Right ventricle myocardium inferior (tissue), 1 donor: ENCODE measurements at regions not wholly inside any gene's neighbourhood (a gene's known extent, or its start where the extent isn't known, plus 50 kb on each side); places are given as distances from the start of the nearest gene placed in this dataset.
"Not testable (repeated sequence)": the region's sequence is repeated elsewhere in the genome, so short reads cannot be mapped to it uniquely, and the experiment has no call there.

Experiments
- ATAC-seq: fragments of 200-7000 bp; cut with Tn5 transposase; one replicate; pipeline ENCODE4 v1.9.1; 2020; ENCODE audit warnings: mild to moderate bottlenecking, moderate library complexity
- DNase-seq: peaks from one replicate; pipeline ENCODE4 v3.0.0; 2021; ENCODE audit errors: missing footprints
- intact Hi-C: fragments of 100-400 bp; cut with DNase I; formaldehyde crosslinking; loops from one replicate; pipeline ENCODE4 v1.11.0; 2022
- donor health status: DM: no; HTN: yes; CAD: no; lungs with severe emphysema.

DNA sequence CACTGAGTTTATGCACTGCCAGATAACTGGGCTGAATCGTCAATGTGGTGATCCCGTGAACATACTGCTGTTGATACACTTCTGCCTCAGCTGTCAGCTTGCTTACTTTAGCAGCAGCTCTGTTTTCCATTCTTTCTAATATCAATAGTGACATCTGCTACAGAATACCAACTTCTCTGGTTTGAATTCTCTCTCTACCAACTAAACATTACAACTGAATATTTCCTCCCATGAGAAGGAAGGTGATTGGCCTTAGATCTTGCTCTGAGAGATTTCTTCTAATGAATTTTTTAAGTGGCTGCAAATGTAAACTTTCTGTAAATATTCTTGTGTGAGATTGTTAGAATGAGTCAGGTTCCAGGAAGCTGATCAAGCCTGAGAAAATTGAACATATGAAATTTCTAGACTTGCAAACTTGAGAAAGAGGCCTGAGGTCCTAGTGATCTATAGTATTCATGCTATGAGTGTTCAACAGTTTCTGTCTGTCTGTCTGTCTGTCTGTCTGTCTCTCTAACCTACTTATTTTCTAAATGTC, 205.5 kb upstream of the CDKN2B start:
- ATAC-seq (no peak), DNase-seq (no peak)
- intact Hi-C loops, result no loop called here

- no peak for ATAC-seq
- intact Hi-C loops, result no loop called here
- DNase-seq, result no peak
These were observed 206.4 kb upstream of the CDKN2B start for GRCh38 chr9:22215521-22215920.

- ATAC-seq (no peak), DNase-seq (no peak)
- intact Hi-C loops, result no loop called here
These were observed 207.6 kb upstream of the CDKN2B start for GRCh38 chr9:22216730-22217172.

DNA sequence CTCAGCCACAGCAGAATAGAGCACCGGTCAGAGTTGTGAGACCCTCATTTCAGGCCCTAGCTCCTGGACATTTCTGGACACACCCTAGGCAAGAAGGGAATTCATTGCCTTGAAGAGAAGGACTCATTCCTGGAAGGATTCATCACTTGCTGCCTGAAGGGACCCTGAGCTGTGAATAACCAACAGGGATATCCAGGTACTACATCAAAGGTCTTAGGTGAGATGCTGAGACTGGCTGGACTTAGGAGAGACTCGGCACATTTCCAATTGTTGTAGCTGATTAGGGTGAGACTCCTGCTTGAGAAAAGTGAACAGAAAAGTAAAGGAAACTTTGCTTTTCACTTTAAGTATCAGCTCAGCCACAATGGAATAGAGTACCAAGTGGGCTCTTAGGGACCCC, 208.1 kb upstream of the CDKN2B start:
- no peak for ATAC-seq
- no peak for DNase-seq
- intact Hi-C loops, result no loop called here

GRCh38 chr9:22225856-22226255, 216.8 kb upstream of the CDKN2B start:
- ATAC-seq, intact Hi-C loops: not testable (repeated sequence)
- DNase-seq, result peak; percentile 28

DNA sequence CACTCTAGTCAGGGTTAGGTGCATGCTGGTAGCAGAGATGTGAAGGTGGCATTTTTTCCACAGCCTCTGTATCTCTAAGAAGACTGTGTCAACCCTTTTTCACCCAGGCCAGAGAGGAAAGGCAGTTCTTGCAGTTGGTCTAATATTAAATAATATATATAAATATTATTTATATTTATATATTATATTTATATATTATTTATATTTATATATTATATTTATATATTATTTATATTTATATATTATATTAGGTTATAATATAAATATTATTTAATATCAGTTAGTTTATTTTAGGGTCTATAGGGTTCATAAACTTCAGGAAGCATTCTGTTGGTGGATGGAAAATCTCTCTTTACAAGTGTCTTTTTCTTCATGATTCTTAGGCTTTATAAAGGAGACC, 218.6 kb upstream of the DMRTA1 start:
- intact Hi-C loops, result no loop called here
- ATAC-seq (no peak), DNase-seq (no peak)

DNA sequence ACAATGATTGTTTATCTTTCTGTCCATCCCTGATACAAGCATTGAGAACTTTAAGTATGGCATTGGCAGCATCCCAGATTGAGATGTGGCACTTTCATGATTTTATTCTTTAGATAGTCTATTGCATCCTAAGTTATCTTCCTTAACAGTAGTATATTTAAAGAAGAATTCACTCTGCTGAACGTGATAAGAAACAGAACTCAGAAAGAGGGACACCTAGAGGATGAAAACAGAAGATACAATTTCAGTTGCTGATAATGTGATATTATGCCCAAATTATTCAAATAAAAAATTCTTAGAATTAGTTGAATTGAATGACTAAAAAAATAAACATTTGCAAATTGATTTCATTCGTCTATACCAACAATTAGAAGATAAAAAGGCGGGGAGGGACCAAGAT, 218.1 kb upstream of the DMRTA1 start:
- no peak for DNase-seq
- ATAC-seq, result no peak
- intact Hi-C loops, result no loop called here

- ATAC-seq (no peak), DNase-seq (no peak)
- intact Hi-C loops, result no loop called here
These were observed 217.6 kb upstream of the DMRTA1 start for GRCh38 chr9:22229069-22229468.

DNA sequence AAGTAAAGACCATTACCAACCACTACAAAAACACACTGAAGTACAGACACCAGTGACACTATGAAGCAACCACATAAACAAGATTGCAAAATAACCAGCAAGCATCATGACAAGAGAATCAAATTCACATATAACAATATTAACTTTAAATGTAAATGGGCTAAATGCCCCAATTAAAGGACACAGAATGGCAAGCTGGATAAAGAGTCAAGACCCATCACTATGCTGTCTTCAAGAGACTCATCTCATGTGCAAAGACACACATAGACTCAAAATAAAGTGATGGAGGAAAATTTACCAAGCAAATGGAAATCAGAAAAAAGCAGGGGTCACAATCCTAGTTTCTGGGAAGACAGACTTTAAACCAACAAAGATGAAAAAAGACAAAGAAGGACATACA, 215.3 kb upstream of the DMRTA1 start:
- intact Hi-C loops, ATAC-seq: not testable (repeated sequence)

GRCh38 chr9:22232971-22233370, 213.7 kb upstream of the DMRTA1 start:
- intact Hi-C loops, result no loop called here
- DNase-seq, result no peak
- ATAC-seq, result no peak

More for the DNA sequence above, 215.3 kb upstream of the DMRTA1 start:
- not testable (repeated sequence) for DNase-seq

DNA sequence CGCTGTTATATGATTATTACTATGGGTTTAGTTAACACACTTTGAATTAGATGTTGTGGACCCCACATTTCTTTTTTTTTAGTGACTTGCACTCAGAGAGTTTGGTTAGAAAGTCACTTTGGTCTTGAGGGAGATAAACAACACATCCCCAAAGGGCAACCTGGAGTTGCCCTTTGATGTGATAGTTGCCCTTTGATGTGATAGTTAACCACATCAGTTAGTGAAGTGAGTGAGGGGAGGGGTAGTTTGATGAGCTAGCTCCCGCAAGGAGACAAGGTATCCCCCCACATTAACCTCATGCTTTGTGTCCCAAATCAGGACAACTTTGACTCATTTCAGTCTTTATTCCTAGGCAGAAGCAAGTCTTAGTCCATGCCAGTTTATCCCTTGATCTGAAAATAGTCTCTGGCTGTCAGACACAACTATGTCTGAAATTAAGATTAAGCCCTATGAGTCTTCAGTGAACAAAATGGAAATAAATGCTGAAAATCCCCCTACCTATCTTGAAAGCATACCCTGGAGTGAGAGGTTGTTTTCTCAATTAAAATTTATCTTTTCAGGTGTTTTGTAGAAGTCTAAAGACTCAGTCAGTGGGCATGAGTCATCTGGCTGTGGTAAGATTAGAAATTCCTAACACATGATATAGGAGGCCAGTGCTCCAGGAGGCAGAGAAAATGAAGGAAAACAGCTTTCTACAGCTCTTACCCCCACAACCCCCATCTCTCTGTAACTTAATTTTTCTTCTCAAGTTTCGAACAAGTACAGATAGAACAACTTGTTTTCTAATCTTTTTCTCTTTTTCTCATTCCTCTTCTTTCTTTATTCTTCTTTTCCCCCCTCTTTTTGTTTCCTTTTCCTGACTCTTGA, 208.9 kb upstream of the DMRTA1 start:
- intact Hi-C loops, result no loop called here
- ATAC-seq (no peak), DNase-seq (no peak)

GRCh38 chr9:22238809-22239684, 207.6 kb upstream of the DMRTA1 start:
- DNase-seq (no peak), ATAC-seq (no peak)
- intact Hi-C loops, result no loop called here

DNA sequence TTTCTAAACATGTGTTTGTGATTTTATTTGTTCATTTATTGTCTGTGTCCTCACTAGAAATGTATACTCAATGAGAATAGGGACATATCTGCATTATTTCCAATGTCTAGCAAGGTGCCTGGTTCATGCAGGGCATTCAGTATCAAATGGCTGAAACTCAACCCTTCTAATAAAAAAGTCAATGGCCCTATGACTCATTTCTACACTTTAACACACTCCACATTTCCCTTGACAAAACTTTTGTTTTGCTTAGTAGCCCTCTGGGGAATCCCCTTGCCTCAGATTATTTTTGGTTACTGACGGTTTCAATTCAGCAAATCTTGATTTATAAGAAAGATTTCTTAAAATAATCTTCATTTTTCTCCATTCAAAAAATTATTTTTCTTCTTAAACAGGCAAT, 206.0 kb upstream of the DMRTA1 start:
- intact Hi-C loops, result no loop called here
- ATAC-seq (no peak), DNase-seq (no peak)

- intact Hi-C loops, result no loop called here
- DNase-seq, result no peak
- ATAC-seq, result no peak
These were observed 205.6 kb upstream of the DMRTA1 start for GRCh38 chr9:22241024-22241423.

GRCh38 chr9:22241611-22242010, 205.0 kb upstream of the DMRTA1 start:
- DNase-seq (no peak), ATAC-seq (no peak)
- intact Hi-C loops, result loop anchor here (2.0 kb wide), 1 partner anchor 431 kb away; no protein-coding TSS in a partner anchor

DNA sequence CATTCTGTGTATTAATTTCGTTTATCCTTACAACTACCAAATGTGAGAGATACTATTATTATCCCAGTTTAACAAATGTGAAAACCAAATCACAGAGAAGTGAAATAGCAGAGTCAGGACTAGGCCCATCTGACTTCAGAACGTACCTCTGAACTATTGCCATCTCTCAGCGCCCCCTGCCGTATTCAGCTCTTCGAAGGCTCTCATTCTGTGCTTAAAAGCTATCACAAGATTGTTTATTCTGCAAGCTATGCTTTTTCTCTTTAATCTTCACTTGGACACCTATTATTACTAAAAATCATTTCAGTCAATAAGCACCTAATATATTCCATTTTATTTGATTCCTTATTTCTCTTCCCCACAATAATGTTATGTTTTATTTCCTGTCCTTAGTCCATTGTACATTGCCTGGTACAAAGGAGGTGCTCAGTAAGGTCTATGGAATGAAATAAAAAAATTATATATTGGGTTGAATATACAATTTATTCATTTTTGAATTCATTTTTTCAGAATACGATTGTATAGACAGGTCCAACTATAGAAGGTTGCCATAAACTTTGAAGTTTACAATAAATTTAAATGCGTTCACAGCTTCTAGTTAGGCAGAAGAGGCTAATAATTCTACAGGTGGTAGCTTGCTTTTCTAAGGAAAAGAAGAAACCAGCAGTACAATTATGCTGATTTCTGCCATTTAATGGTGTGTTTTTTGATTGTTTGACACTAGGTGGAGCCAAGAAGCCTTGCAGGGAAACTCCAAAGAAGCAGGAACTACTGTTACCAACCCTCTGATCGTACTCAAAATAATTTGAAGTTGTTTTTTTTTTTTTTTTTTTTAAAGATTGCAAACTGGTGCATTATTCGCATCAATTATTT, 202.2 kb upstream of the DMRTA1 start:
- ATAC-seq (no peak), DNase-seq (no peak)
- intact Hi-C loops, result no loop called here

- intact Hi-C loops, result no loop called here
- ATAC-seq, result no peak
- DNase-seq, result no peak
These were observed 191.3 kb upstream of the DMRTA1 start for GRCh38 chr9:22255337-22255736.

GRCh38 chr9:22256381-22256780, 190.2 kb upstream of the DMRTA1 start:
- DNase-seq (no peak), ATAC-seq (no peak)
- intact Hi-C loops, result no loop called here
